HL-60 (cell line): ENCODE measurements at regions not wholly inside any gene's neighbourhood (a gene's known extent, or its start where the extent isn't known, plus 50 kb on each side); places are given as distances from the start of the nearest gene placed in this dataset.

ENCODE experiments used
- DNase-seq, 2 experiments: peaks; one replicate each; pipeline ENCODE4 v3.0.0-alpha.2; 2010 to 2020; ENCODE audit warnings: low read depth in 1 of 2, low spot score in 1 of 2
- H3K27ac ChIP-seq: fragments of 250-450 bp; sonication (Bioruptor Pico); replicated peaks from 2 replicates; pipeline ENCODE4 v1.5.1; 2020; ENCODE audit warnings: mild to moderate bottlenecking, moderate library complexity
- H3K27me3 ChIP-seq: fragments of 250-450 bp; sonication (Bioruptor Pico); 2 replicates; pipeline ENCODE4 v1.5.1; 2021; ENCODE audit warnings: mild to moderate bottlenecking, moderate library complexity; ENCODE audit not compliant: insufficient read depth, poor library complexity, severe bottlenecking
- H3K4me3 ChIP-seq: replicated peaks from 2 replicates; pipeline ENCODE4 v1.5.1; 2011; ENCODE audit warnings: mild to moderate bottlenecking, control low read depth, low read length; ENCODE audit not compliant: insufficient read depth
- GABPA ChIP-seq: IDR thresholded peaks from 2 replicates; pipeline ENCODE4 v1.6.1; 2012; ENCODE audit warnings: low read depth
- POLR2AphosphoS5 ChIP-seq: IDR thresholded peaks from 2 replicates; pipeline ENCODE4 v1.6.1; 2012; ENCODE audit warnings: low read depth
- SPI1 ChIP-seq: IDR thresholded peaks from 2 replicates; pipeline ENCODE4 v1.6.1; 2012; ENCODE audit warnings: low read depth, mild to moderate bottlenecking, borderline replicate concordance
- TF ChIP-seq, protein P1 (sequence below): IDR thresholded peaks from 2 replicates; pipeline ENCODE4 v1.6.1; 2012; ENCODE audit warnings: low read depth; ENCODE audit not compliant: insufficient replicate concordance
- TF ChIP-seq, protein P2 (sequence below): IDR thresholded peaks from one replicate; pipeline ENCODE4 v1.5.1; 2011; ENCODE audit warnings: low read length, control low read depth, inconsistent platforms; ENCODE audit not compliant: insufficient read depth

DNA sequence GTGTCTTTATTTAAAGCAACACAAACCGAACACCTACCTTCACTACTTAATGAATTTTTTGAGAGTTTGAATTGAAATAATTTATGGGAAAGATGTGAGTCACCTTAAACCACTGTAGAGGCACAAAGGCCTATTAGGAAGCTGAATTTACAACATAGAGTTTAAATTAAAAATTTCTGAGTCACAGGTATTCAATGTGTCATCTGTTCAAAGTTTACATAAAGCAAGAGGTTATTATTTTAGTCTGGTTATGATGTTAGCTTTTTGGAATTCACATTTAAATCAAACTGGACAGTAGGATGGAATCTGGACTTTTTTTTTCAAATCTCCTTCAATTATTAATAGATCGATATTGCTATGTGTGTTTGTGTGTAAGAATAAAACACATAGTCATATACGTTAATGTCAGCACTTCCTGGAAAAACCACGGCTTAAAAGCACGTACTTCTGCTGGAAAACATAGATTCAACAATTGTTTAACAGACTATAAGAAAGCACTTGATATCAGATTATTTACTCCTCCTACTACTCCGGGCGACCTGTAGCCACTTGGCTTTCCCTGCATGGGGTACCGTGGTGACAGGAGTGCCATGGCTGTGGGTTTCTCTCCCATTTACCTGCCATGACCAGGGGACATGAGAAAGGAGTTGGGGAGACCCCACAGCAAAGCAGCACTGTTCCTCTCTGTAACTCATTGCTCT is 638.6 kb downstream of the SEMA5A start:
- no peaks in the 10 kb centered on the region for H3K27me3 ChIP-seq
- no peak overlapping the region for H3K27ac ChIP-seq
- TF ChIP-seq, protein P1, sequence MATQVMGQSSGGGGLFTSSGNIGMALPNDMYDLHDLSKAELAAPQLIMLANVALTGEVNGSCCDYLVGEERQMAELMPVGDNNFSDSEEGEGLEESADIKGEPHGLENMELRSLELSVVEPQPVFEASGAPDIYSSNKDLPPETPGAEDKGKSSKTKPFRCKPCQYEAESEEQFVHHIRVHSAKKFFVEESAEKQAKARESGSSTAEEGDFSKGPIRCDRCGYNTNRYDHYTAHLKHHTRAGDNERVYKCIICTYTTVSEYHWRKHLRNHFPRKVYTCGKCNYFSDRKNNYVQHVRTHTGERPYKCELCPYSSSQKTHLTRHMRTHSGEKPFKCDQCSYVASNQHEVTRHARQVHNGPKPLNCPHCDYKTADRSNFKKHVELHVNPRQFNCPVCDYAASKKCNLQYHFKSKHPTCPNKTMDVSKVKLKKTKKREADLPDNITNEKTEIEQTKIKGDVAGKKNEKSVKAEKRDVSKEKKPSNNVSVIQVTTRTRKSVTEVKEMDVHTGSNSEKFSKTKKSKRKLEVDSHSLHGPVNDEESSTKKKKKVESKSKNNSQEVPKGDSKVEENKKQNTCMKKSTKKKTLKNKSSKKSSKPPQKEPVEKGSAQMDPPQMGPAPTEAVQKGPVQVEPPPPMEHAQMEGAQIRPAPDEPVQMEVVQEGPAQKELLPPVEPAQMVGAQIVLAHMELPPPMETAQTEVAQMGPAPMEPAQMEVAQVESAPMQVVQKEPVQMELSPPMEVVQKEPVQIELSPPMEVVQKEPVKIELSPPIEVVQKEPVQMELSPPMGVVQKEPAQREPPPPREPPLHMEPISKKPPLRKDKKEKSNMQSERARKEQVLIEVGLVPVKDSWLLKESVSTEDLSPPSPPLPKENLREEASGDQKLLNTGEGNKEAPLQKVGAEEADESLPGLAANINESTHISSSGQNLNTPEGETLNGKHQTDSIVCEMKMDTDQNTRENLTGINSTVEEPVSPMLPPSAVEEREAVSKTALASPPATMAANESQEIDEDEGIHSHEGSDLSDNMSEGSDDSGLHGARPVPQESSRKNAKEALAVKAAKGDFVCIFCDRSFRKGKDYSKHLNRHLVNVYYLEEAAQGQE: no peak
- TF ChIP-seq SPI1: no peak
- no peak for TF ChIP-seq GABPA
- no peak for TF ChIP-seq POLR2AphosphoS5
- TF ChIP-seq, protein P2, sequence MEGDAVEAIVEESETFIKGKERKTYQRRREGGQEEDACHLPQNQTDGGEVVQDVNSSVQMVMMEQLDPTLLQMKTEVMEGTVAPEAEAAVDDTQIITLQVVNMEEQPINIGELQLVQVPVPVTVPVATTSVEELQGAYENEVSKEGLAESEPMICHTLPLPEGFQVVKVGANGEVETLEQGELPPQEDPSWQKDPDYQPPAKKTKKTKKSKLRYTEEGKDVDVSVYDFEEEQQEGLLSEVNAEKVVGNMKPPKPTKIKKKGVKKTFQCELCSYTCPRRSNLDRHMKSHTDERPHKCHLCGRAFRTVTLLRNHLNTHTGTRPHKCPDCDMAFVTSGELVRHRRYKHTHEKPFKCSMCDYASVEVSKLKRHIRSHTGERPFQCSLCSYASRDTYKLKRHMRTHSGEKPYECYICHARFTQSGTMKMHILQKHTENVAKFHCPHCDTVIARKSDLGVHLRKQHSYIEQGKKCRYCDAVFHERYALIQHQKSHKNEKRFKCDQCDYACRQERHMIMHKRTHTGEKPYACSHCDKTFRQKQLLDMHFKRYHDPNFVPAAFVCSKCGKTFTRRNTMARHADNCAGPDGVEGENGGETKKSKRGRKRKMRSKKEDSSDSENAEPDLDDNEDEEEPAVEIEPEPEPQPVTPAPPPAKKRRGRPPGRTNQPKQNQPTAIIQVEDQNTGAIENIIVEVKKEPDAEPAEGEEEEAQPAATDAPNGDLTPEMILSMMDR: no peak
- DNase-seq: no peak
- no peak overlapping the region for H3K4me3 ChIP-seq

GRCh38 chr5:8908055-8908683 is 637.7 kb downstream of the SEMA5A start:
- TF ChIP-seq POLR2AphosphoS5: no peak
- TF ChIP-seq, protein P1: no peak
- TF ChIP-seq SPI1: no peak
- no peak for TF ChIP-seq GABPA
- TF ChIP-seq, protein P2: peak; percentile 76
- no peak overlapping the region for H3K4me3 ChIP-seq

GRCh38 chr5:8912106-8912505 is 633.8 kb downstream of the SEMA5A start:
- no peak for DNase-seq
- Histone ChIP-seq H3K4me3 (no peak overlapping the region), H3K27me3 (no peaks in the 10 kb centered on the region), H3K27ac (no peak overlapping the region)
- TF ChIP-seq GABPA (no peak), POLR2AphosphoS5 (no peak), SPI1 (no peak)
- TF ChIP-seq, protein P1: no peak
- TF ChIP-seq, protein P2: no peak

More at GRCh38 chr5:8908055-8908683, 637.7 kb downstream of the SEMA5A start:
- Histone ChIP-seq H3K27ac (no peak overlapping the region), H3K27me3 (no peaks in the 10 kb centered on the region)
- DNase-seq: peak in 1 of 2 experiments; percentile 6
